DMS 273 (cell line): ENCODE measurements at regions not wholly inside any gene's neighbourhood (a gene's known extent, or its start where the extent isn't known, plus 50 kb on each side); places are given as distances from the start of the nearest gene placed in this dataset.
"Not testable (repeated sequence)": the region's sequence is repeated elsewhere in the genome, so short reads cannot be mapped to it uniquely, and the experiment has no call there.

Source experiments
- DNase-seq: peaks from one replicate; lab custom pipeline; 2025; ENCODE audit not compliant: unreplicated experiment; lab: John Stamatoyannopoulos, UW

DNA sequence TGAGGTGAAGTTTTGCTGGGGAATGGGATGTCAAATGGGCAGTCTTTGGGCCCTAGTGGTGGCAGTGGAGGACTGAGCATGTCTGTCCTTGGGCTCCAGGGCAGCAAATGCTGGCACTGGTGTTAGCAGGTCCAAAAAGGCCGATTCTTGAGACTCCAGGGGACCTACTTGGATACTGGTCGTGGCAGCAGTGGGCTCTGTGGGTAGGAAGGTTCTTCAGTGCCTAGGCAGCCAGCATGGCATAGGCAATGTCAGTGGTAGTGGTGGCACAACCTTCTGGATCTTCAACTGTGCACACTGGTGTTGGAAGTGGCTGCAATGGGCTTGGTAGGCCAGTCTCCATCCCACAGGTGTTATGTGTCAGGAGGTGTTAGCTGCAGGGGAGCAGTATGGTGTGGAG lies 334.7 kb upstream of the KITLG start:
- no peak for DNase-seq

DNA sequence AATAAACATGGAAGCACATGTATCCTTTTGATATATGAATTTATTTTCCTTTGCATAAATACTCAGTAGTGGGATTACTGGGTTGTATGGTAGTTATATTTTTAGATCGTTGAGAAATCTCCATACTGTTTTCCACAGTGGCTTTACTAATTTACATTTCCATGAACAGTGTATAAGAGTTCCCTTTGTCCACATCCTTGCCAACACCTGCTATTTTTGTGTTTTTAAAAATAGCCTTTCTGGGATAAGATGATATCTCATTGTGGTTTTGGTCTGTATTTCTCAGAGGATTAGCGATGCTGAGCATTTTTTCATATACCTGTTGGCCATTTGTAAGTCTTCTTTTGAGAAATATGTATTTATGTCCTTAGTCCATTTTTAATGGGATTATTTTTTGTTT lies 329.2 kb upstream of the KITLG start:
- DNase-seq: no peak

GRCh38 chr12:88908345-88908744 lies 328.1 kb upstream of the KITLG start:
- no peak for DNase-seq

- DNase-seq: no peak
These were observed 324.4 kb upstream of the KITLG start for GRCh38 chr12:88904705-88905104.

DNA sequence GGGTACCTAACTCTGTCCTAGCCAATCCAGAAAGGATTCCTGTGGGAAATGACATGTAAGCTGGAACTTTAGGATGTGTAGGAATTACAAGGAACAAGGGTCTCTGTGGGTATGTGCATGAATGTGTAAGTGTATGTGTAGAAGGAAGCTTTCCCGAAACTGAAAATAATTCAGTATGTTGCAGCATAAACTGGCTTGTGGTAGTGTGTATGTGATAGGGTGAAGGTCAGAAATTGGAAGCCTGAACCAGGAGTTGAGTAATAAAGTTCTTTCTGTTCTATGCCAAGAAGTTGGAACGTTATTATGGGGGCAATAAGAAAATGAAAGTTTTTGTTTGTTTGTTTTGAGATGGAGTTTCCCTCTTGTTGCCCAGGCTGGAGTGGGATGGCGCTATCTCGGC lies 323.1 kb upstream of the KITLG start:
- DNase-seq: no peak

GRCh38 chr12:88897723-88898122 lies 317.5 kb upstream of the KITLG start:
- DNase-seq: no peak

GRCh38 chr12:88896958-88897357 lies 316.7 kb upstream of the KITLG start:
- no peak for DNase-seq

DNA sequence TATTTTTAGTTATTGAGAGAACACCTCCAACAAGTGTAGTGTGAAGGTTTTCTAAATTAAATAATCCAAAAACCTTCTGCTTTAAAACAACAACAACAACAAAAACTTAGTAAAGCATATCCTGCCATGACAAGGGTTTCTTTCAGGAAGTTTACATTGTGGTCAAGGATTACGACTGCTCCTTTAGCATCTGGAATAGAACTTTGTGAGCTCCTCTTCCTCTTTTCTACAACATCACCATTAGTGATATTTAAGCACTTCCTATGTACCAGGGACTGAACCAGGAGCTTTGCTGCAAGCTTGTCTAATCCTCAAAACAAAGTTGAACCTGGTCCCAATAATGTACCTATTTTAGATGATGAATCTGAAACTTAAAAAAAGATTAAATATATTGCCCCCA lies 315.4 kb upstream of the KITLG start:
- no peak for DNase-seq

DNA sequence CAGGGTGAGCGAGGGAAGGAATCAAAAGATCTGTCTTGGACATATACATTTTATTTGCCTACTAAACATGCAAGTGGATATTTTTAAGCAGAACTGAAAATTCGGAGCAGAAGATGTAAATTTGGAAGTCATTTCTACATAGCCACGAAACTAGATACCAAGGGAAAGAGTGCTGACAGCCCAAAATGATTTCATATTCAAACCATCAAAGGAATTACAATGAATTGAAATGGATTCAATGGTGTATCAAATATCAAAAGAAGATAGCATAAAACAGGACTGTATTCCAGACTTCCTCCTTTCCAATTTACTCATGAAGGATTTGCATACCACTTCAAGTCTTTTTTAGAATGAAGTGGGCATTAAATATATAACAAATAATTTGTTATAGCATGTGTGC lies 313.5 kb upstream of the KITLG start:
- DNase-seq: no peak

GRCh38 chr12:88891434-88891833 lies 311.2 kb upstream of the KITLG start:
- not testable (repeated sequence) for DNase-seq

DNA sequence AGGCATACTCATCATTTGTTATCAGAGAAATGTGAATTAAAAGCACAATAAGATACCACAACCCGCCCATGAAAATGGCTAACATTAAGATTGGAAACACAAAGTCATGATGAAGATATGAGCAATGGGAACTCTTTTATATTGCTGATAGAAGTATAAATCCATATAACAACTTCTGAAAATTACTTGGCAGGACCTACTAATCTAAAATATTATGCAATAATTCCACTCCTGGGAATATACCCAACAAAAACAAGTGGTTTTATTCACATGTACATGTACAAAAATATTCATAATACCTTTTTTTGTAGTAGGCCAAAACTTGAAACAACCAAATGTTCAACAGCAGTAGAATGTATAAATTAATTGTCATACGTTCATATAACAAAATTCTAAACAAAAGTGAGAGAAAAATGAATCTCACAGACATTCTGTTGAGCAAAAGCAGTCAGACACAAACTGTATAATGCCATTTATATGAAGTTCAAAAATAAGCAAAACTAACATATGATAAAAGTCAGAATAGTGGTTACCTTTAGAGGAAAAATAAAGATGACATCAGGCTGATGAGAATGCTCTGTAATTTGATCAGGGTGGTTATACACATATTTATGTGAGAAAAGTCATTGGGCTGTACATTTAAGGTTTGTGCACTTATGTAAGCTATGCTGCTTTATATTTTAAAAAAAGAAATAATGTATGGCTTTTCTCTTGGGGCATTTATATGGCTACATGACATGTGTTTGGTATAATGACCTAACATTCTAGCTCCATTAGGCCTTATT lies 309.2 kb upstream of the KITLG start:
- no peak for DNase-seq

- no peak for DNase-seq
These were observed 304.3 kb upstream of the KITLG start for GRCh38 chr12:88884600-88884999.

- DNase-seq: no peak
These were observed 302.4 kb upstream of the KITLG start for GRCh38 chr12:88882662-88883061.

DNA sequence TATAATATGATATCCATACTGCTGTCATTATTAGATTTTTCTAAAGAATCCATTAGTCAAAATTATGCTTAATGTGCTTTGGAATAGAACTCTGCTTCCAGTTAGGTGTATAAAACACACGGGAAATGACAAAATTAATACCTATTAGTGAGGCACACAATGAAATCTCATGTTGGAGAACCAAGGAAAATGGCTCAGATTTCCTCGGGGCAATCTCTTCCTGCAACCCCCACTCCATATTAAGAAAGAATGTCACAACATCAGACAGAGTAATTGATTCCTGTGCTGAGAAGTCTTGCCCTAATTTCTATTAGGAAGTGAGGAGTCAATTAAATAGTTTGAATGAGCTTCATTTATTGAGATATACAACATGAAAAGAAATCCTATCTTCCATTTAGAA lies 299.8 kb upstream of the KITLG start:
- DNase-seq: no peak

GRCh38 chr12:88878295-88878694 lies 298.0 kb upstream of the KITLG start:
- no peak for DNase-seq

DNA sequence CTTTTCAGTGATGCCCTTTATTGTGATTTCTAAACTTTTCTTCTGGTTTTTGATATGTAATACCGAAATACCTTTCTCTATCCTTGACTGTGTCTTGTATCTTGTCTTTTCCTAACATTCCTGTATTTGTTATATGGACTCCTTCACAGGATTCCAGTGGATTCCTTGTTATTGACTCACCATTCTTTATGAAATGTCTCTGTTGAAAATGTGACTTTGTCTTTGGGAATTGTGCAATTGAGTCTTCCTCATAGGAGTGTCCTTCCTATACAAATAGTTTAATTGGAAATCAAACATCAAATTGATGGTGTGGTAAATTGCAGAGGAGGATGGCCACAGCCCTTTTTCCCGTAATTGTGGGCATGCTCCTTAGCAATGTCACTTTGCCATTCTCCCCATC lies 296.6 kb upstream of the KITLG start:
- no peak for DNase-seq

DNA sequence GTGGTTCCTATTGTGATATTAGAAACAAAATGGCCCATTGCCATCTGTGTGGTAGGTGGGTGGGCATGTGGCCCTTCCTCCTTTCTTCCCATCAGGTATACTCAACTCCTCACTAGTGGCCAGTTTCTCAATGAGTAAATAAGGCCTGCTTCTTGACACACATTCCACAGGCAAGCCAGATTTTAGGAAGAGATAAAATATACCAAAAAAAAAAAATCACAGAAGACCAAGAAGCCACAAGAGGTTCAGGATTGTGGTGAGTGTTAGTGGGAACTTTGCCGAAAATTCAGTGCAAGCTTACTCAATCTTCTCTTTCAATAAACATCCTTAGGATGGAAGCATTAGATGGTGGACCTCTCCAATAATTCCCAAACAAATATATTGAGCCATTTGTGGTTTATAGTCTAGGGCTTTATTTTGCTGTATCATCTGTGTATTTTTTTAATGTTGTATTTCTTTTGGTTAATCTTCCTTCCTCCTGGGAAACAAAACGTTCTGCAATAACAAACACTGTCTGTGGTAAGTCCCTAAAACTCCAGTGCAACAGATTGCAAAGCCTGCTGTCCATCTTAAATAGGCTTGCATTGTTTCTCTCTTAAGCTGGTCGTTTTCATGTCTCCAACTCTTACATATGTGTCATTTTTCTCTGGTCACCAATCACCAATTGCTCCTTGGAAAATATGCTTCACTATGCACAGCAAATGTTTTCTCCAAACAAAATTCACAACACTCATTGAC lies 289.9 kb upstream of the KITLG start:
- peak; percentile 0 for DNase-seq

DNA sequence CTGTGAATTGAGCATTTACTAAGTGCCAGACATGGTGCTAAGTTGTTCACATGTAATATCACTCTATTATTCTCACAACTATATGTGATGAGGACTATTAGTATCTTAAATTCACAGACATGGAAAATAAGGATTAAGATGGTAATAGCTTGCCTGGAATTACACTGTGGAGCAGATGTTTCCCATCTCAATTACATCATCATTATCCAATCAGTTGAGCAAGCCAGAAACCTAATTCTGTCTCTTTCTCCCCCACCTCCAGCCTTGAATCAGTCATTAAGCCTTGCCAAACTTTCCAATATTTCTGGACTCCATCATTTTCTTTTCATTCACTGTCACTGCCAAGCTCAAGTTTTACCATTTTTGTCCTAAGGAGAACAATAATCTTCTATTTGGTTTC lies 287.8 kb upstream of the KITLG start:
- peak; percentile 27 for DNase-seq

GRCh38 chr12:88867510-88867909 lies 287.2 kb upstream of the KITLG start:
- DNase-seq: no peak

DNA sequence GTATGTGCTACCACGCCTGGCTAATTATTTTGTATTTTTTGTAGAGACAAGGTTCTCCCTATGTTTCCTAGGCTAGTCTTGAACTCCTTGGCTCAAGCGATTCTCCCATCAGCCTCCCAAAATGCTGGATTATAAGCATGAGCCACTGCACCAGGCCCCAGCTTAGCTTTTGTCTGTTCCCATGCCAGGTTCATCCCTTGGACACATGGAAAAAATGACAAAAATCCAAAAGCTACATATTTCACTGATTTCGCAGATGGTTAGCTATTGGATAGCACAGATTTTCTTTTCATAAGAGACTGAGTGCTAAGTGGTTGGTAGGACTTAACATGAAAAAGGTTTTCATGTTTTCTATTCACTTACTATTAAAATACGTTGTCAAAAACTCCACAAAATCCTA lies 286.6 kb upstream of the KITLG start:
- DNase-seq: no peak

DNA sequence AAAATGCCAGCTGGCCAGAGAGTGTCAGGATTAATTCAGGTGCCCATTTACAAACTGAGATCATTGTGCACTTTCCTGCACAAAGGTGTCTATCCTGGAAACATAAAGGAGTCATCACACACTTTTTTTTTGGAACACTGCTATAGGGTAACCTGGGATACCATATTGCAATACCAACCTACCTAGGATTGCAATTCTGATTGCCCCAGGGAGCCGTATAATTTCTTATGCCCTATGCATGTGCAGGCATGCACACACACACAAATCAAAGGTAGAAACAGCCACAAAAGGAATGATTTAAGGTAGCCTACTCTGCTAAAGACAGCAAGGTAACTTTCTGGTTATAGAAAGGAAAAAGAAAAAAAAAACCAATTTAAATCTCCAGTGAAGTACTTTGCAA lies 285.3 kb upstream of the KITLG start:
- peak; percentile 1 for DNase-seq

GRCh38 chr12:88860851-88861250 lies 280.6 kb upstream of the KITLG start:
- no peak for DNase-seq

DNA sequence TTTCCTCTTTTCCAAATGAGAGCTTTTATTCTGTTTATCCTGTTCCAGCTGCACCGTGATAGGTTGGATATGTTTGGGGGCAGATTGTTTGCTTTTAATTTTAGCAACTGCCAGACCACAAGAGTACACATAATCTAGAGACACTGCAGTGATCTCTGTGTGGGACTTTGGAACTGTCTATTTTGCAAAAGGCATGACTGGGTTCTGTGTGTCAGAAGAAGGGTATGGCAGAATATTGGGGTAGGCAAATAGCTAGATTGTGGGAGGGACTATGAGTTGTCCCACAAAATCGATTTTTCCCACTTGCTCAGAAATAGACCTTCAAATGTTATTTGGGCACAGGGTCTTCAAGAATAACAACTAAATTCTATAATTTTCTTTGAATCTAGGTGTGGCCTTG lies 275.9 kb upstream of the KITLG start:
- no peak for DNase-seq
